Stimulated activated CD8-positive, alpha-beta memory T cell treated with anti-CD3 and anti-CD28 coated beads, Interleukin-2, amount 100 ng/mL, for 48 hours (primary cell): ENCODE measurements at regions not wholly inside any gene's neighbourhood (a gene's known extent, or its start where the extent isn't known, plus 50 kb on each side); places are given as distances from the start of the nearest gene placed in this dataset.
"Not testable (repeated sequence)": the region's sequence is repeated elsewhere in the genome, so short reads cannot be mapped to it uniquely, and the experiment has no call there.

Experiments used
- DNase-seq, 2 donors: peaks; one replicate each; pipeline ENCODE4 v3.0.0-alpha.2; 2020; ENCODE audit warnings: low read depth in 2 of 2

DNA sequence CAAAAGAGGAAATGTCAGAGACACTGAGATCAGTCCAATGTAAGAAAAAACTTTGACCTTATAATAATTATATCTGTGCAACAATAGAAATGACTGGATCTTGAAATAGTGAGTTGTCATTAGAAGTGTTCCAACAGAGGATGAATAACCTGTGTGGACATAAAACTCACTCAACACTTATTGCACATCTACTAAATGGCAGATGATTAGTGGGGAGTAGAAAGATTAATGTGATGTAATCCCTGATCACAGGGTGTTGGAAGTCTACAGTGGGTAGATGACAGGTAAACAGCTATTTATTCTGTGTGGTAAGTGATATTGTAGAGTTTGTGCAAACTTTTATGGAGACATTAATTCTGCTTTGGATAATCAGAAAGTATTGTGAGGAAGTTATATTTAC lies 177.3 kb upstream of the HMHB1 start:
- DNase-seq: no peak

DNA sequence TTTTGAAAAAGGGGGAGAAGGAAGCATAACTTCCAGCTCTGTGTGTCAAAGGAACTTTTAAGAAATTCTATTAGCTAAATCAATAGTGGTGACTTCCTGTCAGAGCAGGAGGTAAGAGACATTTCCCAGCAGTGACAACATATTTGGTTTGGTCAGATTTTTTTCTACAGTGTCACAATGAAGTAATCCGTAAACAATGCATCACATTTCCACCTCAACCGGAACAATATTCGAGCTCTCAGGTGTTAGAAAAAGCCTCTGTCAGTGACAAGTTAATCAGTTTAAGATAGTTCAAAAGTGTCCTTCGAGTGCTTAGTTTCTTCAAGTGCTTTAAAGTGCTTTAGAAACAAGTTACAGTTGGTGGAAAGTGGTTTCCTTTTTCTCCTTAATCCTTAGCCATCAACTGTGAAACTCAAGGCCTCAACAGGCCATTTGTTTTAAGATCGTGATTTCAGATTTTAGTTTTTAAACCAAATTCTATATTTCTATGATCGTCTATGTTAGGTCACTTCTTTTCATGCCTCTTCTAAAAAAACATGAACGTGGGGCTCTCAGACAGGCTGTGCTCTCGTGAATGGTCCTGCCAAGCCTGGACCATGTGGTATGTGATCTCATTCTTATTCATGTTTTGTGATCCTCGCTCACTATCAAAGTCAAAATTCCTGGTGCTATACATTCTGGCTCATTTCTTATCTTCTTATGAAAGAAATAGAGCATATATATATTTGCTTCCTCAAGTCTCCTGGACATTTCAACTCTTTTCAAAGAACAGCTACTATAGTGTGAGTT lies 181.9 kb upstream of the HMHB1 start:
- DNase-seq: no peak

DNA sequence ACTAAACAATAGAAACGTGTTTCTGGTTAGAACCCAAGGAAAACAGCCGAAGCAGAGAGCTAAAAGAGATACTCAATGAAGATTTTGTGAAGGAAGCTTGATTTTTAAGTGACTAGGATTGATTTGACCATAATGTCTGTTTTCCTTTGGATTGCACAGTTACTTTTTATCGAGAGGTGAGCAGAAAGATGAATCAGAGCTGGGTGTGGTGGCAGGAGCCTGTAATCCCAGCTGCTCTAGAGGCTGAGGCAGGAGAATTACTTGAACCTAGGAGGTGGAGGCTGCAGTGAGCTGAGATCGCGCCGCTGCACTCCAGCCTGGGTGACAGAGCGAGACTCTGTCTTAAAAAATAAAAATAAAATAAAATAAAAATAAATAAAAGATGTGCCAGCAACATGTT lies 186.9 kb upstream of the HMHB1 start:
- not testable (repeated sequence) for DNase-seq

DNA sequence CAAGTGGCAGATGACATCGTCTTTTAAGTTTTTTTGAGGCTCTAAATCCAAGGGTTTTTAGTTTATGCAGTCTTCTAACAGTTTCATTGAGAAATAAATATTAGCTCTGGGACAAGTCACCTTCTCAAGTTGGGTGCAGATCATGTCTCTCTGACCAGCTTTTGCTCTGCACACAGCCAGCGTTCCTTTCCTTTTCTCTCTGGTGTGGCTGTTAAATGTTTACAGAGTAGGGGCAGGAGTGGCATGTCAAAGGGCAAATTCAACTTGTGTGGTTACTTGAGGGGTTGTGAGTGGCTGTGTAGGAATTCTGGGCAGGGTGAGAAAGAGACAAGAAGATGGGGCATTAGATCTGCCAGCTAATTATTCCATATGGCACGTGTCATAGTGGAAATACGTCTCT lies 187.5 kb upstream of the HMHB1 start:
- DNase-seq: no peak

DNA sequence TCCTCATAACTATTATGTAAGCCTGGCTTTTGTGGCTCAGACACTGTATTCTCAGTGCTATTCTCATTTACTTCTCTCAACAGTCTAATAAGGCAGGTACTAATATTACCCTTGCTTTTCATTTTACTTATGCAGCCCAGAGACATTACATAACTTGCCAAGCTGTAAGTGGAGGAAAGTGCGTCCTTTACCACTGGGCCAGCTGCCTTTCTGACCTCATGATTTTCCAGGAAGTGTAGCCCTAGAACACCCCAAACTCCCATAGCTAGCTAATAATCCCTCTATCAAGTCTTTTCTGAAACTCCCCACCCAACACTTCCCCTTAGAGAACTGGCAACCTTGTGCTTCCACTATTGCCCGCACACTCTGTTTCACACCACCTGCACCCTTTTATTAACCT lies 192.9 kb upstream of the HMHB1 start:
- no peak for DNase-seq

DNA sequence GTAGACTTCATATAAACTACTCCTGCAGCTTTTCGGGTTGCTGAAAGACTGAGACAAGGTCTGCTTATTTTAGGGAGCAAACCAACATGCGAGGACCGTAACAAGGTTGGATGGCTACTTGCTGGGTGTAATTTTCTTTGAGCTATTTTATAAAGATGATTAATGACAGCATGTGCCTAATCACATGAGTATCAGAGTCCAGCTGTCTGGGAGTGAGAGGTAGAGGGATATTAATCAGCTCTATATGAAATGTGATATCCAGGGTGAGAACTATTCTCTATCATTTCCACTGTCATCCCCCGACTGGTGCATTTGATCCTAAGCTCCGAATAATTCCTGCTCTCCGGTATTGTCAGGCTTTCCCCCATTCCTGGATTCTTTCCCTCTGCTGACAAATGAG lies 193.8 kb upstream of the HMHB1 start:
- DNase-seq: no peak

DNA sequence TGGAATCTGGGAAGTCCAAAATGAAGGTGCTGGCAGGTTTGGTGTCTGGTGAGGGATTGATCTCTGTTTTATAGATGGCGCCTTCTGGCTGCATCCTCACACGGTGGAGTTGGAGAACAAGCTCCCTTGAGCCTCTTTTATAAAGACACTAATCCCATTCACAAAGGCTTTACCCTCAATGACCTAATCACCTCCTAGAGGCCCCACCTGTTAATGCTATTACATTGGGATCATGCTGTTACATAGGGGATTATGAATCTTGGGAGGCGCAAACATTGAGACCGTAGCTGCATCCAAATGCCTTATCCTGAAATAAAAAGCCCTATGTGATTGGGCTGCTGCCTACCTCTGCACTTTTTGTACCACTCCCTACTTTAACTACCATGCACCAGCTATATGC lies 197.1 kb upstream of the HMHB1 start:
- no peak for DNase-seq

DNA sequence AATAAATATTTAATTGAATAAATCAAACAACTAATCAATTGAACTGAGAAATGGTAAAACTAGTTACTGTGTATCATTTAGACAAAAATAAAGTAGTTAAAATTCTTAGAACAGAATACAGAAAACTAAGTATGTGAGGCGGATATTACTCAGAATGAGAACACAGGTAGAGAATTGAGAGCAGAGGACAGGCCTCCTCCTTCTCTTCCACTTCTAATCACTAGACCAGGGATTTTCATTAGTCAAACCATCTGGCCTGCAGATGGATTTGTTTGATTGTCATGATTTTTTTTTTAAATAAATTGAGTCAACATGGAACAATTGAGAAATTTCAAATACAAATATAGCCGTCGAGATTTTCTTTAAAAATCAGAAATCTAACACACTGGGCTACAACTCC lies 198.6 kb upstream of the HMHB1 start:
- no peak for DNase-seq

DNA sequence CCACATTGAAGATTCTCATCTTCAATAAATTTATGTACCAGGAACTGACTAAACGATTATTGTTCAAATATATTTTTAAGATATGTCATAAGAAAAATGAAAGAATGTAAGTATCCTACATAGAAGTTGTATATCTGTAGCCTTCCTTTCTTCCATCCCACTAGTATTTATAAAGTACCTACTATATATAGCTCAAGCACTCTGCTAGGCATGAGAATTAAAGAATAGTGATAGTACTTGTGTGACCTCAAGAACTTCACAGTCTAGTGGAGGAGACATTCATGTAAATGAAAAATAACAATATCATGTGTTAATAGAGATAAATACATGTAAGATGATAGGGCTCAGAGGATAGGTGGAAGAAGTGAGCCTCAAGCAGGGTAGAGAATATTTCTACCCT lies 201.0 kb upstream of the HMHB1 start:
- no peak for DNase-seq

DNA sequence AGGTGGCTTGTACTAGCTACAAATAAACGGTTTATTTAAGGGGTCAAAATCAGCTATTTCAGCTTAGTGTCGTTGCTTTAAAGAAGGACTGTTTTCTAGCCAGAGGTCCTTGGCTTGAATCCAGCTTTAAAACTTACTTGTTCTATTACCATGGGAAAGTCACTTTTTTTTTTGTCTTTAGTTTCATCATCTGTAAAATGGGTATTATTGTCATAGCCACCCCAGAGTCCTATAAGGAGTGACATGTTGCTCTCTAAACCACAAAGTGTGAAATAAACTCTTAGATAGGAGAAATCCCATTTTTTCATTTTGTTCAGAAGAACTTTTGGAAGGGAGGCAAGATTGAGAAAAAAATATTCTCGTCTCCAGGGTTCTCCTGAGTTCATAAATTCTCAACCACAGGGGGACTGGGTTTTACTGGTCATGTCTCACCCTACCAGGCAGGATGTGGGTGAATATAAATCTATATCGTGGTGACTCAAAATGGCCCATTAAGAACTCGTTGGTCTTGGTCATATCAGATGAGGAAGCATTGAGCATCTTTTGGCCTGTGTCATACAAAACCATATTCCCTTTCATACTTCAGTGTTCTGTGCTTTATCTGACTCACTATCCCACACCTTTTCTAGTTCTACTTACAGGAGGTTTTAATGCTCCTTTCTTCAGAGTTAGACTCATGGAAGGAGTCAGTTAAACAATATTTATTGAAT lies 202.7 kb upstream of the NR3C1 start:
- no peak for DNase-seq

DNA sequence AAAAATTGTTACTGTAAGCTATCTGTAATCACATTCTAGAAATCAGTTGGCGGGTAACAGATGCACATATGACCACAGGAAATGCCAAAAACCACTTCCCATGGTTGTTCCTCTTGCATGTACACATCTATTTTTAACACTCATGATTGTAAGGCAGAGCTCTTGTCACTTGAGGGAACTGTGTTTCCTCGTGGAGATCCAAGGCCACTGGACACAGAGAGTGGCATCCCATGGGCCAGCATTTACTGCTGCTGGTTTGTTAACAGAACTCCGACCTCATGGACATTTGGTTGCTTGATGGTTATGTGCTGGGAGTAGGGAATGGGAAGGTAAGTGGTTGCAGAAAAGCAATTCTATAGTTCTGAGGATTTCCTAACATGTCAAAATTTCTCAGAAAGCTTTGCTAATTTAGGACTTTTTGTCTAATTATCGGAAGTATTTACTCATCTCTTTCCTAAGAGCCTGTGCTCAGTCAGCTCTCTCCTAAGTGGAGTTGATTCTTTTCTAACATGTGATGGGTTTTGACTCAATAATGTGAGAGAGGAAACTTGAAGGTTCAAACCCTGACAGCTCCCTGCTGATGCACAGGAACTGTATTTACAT lies 202.0 kb upstream of the NR3C1 start:
- DNase-seq: no peak

DNA sequence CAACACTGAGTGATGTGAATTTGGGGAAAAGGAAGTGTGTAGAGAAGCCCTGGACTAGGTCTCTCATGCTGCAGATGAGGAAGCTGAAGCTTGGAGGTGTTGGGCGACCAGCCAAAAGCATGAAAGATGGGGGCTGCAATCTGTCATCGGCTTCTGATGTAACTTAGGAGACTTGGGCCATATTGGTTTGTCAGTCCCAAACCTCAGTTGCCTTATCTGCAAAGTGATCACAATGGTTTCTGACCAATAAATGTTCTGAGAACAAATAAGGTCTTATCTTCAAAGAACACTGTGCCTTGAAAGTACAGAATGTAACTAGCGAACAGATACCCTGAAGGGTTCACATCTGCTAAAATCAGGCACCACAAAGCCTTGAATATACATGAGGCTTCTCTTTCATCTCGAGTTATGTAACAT lies 198.4 kb upstream of the NR3C1 start:
- no peak for DNase-seq

DNA sequence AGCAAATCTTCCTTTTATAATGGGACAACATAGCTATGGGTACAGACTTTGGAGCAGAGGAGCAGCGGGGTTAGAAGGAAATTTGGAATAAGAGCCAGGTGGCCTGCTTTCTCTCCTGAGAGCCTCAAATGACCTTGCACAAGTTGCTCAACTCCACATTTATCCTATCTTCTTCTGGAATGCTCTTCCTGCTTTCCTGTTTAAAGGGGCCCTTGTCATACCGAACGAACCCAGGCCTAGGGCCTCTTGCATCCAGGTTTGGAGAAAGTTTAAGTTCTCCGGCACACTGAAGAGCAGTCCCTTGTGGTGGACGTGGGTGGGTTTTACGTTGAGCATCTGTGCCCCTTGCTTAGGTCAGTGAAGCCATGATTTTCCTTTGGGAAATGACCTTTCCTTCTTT lies 197.9 kb upstream of the NR3C1 start:
- DNase-seq: no peak

DNA sequence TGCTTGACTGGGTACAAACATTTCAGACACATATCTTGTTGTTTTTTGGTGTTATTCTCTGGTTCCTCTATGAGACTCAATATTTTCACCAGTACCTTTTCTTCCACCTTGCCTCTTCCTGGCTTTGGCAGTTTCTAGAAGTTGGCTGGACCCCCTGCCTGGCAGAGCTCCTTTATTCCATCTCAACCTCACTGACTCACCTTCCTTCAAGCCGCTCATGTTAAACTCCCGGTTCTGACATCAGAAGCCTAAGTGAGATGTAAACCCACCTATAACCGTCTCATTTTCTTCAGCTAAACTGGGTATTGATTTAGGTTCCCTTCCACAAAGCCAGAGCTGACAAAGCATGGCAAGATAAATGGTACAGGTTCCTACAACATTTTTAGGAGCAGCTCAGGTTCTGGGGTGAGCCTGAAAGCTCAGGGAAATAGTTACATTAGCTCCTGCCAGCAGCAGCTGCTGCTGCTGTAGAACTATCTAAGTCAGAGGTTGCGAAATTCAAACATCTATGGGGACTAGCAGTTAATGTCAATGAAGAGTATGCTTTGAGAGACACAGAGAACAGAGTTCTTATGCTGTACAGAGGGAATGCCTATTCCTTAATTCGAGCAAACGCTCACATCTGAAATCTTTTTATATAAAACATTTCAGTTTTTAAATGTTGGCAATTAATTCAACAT lies 197.1 kb upstream of the NR3C1 start:
- no peak for DNase-seq

DNA sequence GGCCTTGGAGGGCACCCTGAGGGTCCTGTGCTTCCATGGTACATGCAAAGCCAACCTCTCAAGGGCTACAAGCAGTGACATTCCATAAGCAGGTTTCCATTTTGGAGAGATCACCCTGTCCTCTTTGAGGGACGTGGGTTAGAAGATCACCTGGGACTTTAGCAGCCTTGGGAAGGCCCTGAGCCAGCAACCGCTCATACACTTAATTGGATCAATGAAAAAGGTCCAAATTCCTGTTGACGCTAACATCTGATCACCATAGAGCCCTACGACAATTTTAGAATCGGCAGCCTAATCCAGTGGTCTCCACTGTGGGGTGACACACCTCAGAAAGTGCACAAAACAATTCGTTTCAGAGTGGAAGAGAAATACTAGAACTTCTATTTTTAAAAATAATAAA lies 196.0 kb upstream of the NR3C1 start:
- DNase-seq: no peak

DNA sequence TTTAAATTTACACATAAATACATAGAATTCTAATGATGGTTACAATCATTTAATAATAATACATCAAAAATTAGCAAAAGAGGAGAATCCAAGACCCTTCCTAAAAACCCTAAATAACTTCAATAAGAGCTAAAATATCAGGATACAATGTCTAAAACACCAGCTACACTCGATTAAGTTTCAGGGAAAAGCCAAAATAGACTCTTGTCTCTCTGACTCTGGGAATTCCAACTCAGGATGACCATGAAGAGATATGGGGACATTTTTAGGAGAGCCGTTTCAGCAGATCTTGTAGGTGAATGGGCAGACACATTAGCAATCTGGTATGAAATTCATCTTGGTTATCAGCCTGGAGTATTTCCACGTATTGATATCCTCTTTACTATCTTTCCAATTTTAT lies 193.3 kb upstream of the NR3C1 start:
- no peak for DNase-seq

DNA sequence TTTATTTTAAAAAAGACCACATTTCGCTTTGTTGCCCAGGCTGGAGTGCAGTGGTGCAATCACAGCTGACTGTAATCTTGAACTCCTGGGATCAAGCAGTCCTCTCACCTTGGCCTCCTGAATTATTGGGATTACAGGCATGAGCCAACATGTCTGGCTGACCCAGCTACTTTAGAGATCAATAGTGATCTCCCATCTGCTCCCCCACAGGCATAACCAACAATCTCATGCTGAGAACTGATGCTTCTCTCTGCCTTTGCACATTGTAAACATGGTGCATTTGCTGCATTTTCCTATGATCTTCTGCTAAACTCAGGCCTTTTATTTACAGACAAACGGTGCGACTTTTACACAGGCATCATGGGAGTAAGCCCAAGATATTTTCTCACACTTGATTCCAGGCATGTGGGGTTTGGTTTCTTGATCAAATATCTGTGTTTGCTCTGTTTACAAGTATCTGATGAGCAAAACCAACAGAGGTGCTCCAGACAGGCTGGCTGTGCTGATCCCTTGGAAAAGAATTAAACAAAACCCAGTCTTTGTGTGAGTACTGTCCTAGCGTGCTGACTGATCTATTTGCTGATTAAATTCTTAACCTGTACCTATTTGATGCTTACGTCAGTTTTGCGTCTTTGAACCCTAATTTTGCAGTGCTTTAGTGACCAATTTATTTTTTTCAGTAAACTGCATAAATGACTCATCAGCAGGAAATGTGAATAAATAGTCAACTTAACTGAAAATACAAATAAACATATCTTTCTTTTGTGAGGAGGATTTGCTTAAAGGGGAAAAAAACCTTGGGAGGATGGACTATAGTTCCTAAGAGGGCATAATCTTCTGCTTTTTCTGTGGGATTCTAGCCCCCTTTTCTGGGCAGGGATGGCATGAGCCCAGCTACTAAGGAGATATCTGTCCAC lies 191.7 kb upstream of the NR3C1 start:
- DNase-seq: no peak

DNA sequence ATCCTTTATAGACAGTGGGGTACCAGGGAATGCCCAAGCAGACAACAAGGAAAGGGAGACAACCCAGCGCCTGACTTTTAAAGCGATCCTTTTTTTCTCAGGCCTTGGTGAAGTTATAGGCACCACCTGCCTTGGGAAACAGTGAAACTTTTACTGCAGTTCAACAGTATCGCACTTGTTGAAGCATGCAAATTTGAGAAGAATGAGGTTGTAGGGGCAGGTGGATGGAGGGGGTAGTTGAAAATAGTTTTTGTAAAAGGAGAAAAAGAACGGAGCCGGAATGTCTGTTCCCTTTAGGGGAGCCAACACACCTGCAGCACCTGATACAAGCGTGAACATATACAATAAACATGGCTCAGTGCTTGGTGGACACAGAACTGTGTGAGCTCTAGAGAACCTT lies 190.2 kb upstream of the NR3C1 start:
- DNase-seq: no peak

DNA sequence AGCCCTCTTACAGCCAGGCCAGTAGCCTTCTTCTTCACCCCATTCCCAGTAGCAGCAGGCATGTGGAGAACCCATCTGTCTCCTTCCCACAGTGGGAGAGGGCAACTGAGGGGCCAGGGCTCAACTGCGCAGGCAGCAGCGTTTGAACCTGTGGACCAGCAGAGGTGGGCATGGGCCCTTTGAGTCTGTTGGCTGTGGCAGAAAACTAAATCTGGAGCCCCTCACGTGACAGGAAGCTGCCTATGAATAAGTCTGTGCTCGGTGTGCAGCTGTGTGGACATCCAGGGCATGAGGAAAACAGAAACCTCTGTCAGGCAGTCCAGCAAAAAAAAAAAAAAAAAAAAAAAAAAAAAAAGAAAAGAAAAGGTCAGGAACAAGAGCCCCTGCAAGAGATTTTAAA lies 189.2 kb upstream of the NR3C1 start:
- DNase-seq: no peak

DNA sequence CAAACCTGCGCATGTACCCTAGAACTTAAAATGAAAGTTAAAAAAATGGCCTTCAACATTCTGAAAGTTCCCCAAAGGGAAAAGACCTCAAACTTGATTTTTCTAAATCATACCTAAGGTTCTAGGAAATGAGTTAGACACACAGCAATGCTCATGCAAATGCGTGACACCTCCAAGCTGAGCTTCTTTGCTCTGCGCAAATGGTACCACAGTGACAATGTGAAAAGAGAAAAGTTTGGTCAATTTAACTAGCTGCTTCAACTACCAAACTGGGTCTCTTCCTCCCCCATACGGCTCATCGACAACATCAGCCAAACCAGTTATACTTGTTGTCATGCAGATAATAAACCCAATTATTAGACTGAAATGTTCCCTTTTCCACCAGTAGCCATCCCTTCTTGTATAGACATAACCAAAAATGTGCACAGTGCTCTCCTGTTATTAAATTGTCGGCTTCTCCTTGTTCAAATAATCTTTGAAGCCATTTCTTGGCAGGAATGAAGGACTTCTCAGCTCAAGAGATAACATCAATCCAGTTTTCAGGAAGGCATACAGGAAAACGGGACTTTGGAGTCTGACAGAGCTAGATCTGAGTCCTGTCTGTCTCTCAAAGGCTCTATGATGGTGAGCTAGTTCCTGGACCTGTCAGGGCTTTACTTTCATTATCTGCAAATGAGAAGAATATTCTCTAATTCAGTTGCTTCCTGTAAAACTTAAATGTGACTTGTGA lies 185.6 kb upstream of the NR3C1 start:
- no peak for DNase-seq

DNA sequence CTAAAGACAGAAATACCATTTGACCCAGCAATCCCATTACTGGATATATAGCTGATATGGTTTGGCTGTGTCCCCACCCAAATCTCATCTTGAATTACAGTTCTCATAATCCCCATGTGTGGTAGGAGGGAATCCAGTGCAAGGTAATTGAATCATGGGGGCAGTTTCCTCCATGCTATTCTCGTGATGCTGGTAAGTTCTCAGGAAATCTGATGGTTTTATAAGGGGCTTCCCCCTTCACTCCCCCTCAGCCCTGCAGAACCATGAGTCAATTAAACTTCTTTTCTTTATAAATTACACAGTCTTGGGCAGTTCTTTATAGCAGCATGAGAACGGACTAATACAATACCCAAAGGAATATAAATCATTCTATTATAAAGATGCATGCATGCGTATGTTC lies 184.6 kb upstream of the NR3C1 start:
- DNase-seq: not testable (repeated sequence)
